ENCODE measurements at regions not wholly inside any gene's neighbourhood (a gene's known extent, or its start where the extent isn't known, plus 50 kb on each side); places are given as distances from the start of the nearest gene placed in this dataset.

GRCh38 chr12:125685915-125686314 is 620.7 kb downstream of the AACS start:
- TF ChIP-seq CTCF (IDR thresholded peaks at IDR 0.05 in 8 of 11, conservative IDR thresholded peaks at IDR 0.05 in 3 of 11) (no peak), POLR2A (IDR thresholded peaks at IDR 0.05) (no peak)
